IPS DF 4.7 (cell line): ENCODE measurements at regions not wholly inside any gene's neighbourhood (a gene's known extent, or its start where the extent isn't known, plus 50 kb on each side); places are given as distances from the start of the nearest gene placed in this dataset.
"Not testable (repeated sequence)": the region's sequence is repeated elsewhere in the genome, so short reads cannot be mapped to it uniquely, and the experiment has no call there.

Experiments
- DNase-seq: peaks from one replicate; pipeline ENCODE4 v3.0.0-alpha.2; 2013; ENCODE audit warnings: low spot score; ENCODE audit errors: extremely low read depth

- no peak for DNase-seq
Measured at GRCh38 chr10:81728692-81729091, 146.3 kb upstream of the NRG3 start.

GRCh38 chr10:81730891-81731290 is 144.1 kb upstream of the NRG3 start:
- DNase-seq: no peak

GRCh38 chr10:81733542-81733941 is 141.5 kb upstream of the NRG3 start:
- DNase-seq: no peak

GRCh38 chr10:81735167-81735566 is 139.8 kb upstream of the NRG3 start:
- DNase-seq: not testable (repeated sequence)

GRCh38 chr10:81759111-81759510 is 115.9 kb upstream of the NRG3 start:
- DNase-seq: no peak

- no peak for DNase-seq
Measured at GRCh38 chr10:81784111-81784597, 90.8 kb upstream of the NRG3 start.

GRCh38 chr10:81792729-81793128 is 82.3 kb upstream of the NRG3 start:
- no peak for DNase-seq

GRCh38 chr10:81806842-81807241 is 68.2 kb upstream of the NRG3 start:
- DNase-seq: no peak

GRCh38 chr10:81814842-81815241 is 60.2 kb upstream of the NRG3 start:
- no peak for DNase-seq

GRCh38 chr10:81817596-81818170 is 57.3 kb upstream of the NRG3 start:
- DNase-seq: no peak

- DNase-seq: no peak
Measured at GRCh38 chr10:81820418-81820817, 54.6 kb upstream of the NRG3 start.
